Sciatic nerve (tissue), 2 donors: ENCODE measurements at regions not wholly inside any gene's neighbourhood (a gene's known extent, or its start where the extent isn't known, plus 50 kb on each side); places are given as distances from the start of the nearest gene placed in this dataset.
"Not testable (repeated sequence)": the region's sequence is repeated elsewhere in the genome, so short reads cannot be mapped to it uniquely, and the experiment has no call there.

Source experiments
- ATAC-seq: fragments of 200-7000 bp; cut with Tn5 transposase; one replicate; pipeline ENCODE4 v1.9.1; 2020; ENCODE audit warnings: mild to moderate bottlenecking, moderate library complexity
- DNase-seq: peaks from one replicate; pipeline ENCODE4 v3.0.0-alpha.2; 2020; ENCODE audit warnings: low spot score
- intact Hi-C: fragments of 100-400 bp; cut with DNase I; formaldehyde crosslinking; loops from one replicate; pipeline ENCODE4 v1.14.2; 2022
- donor health status: DM: no; HTN: no; CAD: no.
- donor health status: DM: no; HTN: no; CAD: no.

- DNase-seq (no peak), ATAC-seq (no peak)
- intact Hi-C loops, result no loop called here
These were observed 52.1 kb downstream of the CARTPT start for GRCh38 chr5:71771191-71771590.

GRCh38 chr5:71778678-71779276 is 59.7 kb downstream of the CARTPT start:
- intact Hi-C loops, result no loop called here
- DNase-seq (no peak), ATAC-seq (no peak)

DNA sequence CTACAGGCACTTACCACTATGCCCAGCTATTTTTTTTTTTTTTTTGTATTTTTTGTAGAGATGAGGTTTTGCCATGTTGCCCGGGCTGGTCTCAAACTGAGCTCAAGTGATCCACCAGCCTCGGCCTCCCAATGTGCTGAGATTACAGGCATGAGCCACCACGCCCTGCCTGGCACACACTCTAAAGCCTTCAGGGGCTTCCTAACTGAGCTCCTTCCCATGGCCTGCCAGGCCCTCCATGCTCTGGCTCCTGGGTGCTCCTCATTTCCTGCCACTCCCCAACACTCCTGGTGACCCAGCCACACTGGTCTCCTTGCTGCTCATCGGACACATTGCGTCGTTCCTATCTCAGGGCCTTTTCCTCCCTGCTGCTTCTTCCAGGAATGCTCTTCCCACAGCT is 61.5 kb downstream of the CARTPT start:
- ATAC-seq, result no peak
- intact Hi-C loops, result loop anchor here (10.0 kb wide), 1 partner anchor 524 kb away; no protein-coding TSS in a partner anchor
- no peak for DNase-seq

- ATAC-seq, result no peak
- DNase-seq, result no peak
- intact Hi-C loops, result loop anchor here (10.0 kb wide), 1 partner anchor 522 kb away; no protein-coding TSS in a partner anchor
These were observed 63.3 kb downstream of the CARTPT start for GRCh38 chr5:71782393-71782770.

DNA sequence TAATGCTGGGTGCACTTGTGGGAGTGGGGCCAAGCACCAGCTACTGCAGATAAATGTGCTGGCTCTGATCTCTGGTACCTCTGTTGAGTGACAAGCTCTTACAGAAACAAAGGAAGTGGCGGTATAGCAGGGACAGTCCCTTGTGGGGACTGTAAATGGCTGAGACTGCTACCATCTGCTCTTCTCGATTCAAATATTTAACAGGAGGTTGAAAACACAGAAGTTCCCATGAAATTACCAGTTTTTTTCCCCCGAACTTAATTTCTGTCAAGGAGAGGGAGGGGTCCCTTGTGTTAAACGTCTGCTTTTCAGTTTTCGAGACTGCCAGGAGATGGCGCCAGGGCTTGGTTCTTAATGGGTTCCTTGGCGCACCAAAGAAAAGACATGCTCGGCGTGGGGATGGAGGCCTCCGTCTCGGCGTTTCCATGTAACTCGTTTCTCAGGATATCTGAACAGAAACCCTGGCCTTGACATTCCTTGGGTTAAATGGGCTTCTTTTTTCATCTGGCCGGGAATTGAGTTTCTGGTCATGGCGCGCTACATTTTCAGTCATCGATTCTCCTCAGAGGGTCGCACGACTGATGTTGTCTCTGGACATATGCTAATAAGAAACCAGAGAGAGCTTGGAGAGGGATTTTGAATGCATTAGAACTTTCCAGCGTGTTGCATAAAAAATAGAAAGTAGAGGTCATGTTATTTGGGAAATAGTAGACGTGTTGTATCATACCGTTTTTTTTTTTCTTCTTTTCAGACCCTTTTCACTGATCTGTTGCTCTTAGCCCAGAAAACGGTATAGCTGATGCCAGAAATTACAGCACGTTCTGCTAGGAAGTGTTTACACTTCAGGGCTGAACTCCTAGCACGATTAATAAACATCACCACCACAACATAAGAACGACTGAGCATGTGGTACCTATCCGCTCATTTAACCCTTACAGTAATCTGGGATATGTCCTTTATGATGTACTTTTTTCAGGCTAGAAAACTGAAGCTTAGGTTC is 64.0 kb downstream of the CARTPT start:
- intact Hi-C loops, result loop anchor here (10.0 kb wide), 1 partner anchor 522 kb away; no protein-coding TSS in a partner anchor
- ATAC-seq (peak; percentile 95), DNase-seq (peak; percentile 92)

- intact Hi-C loops, result loop anchor here (10.0 kb wide), 1 partner anchor 521 kb away; no protein-coding TSS in a partner anchor
- ATAC-seq (peak; percentile 35), DNase-seq (no peak)
These were observed 64.8 kb downstream of the CARTPT start for GRCh38 chr5:71783891-71784290.

- intact Hi-C loops, result loop anchor here (10.0 kb wide), 1 partner anchor 518 kb away; no protein-coding TSS in a partner anchor
- DNase-seq (no peak), ATAC-seq (no peak)
These were observed 67.4 kb downstream of the CARTPT start for GRCh38 chr5:71786337-71787055.

DNA sequence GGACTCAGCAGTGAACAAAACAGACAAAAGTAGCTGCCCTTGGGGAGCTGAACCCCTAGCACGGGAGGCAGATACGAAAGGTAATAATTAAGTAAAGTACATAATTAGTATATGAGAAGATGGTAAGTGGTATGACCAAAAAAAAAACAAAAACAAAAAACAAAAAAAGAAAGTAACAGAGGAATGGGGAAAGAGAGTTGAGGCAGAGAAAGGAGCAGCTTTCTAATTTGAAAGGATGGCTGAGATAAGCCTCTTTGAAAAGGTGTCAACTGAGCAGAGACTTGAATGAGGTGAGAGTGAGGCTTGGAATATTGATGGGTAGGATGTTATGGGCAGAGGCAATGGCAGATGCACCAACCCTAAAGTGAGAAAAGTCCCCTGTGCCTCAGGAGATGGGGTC is 69.7 kb downstream of the CARTPT start:
- DNase-seq, result no peak
- intact Hi-C loops, result loop anchor here (10.0 kb wide), 1 partner anchor 516 kb away; no protein-coding TSS in a partner anchor
- ATAC-seq, result no peak

- DNase-seq (no peak), ATAC-seq (no peak)
- intact Hi-C loops, result loop anchor here (10.0 kb wide), 1 partner anchor 515 kb away; no protein-coding TSS in a partner anchor
These were observed 70.7 kb downstream of the CARTPT start for GRCh38 chr5:71789746-71790145.

DNA sequence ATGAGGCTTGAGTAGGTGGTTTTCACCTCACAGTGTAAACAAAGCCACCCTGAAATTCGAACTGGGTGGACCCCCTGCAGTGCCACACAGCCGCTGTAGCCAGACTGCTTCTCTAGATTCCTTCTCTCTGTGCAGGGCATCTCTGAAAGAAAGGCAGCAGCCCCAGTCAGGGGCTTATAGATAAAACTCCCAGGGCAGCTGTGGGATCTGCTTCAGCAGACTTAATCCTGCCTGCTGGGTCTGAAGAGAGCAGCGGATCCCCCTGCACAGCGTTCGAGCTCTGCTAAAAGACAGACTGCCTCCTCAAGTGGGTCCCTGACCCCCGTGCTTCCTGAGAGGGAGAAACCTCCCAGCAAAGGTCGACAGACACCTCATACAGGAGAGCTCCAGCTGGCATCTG is 71.4 kb downstream of the CARTPT start:
- intact Hi-C loops, result no loop called here
- no peak for ATAC-seq
- DNase-seq, result no peak

DNA sequence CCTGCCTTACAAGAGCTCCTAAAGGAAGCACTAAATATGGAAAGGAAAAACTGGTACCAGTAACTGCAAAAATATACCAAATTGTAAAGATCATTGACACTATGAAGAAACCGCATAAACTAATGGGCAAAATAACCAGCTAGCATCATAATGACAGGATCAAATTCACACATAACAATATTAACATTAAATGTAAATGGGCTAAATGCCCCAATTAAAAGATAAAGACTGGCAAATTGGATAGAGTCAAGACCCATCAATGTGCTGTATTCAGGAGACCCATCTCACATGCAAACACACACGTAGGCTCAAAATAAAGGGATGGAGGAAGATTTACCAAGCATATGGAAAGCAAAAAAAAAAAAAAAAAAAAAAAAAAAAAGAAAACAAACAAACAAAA is 73.0 kb downstream of the CARTPT start:
- ATAC-seq, DNase-seq, intact Hi-C loops: not testable (repeated sequence)

GRCh38 chr5:71794061-71794695 is 75.1 kb downstream of the CARTPT start:
- no peak for DNase-seq
- intact Hi-C loops, result no loop called here
- ATAC-seq, result no peak

DNA sequence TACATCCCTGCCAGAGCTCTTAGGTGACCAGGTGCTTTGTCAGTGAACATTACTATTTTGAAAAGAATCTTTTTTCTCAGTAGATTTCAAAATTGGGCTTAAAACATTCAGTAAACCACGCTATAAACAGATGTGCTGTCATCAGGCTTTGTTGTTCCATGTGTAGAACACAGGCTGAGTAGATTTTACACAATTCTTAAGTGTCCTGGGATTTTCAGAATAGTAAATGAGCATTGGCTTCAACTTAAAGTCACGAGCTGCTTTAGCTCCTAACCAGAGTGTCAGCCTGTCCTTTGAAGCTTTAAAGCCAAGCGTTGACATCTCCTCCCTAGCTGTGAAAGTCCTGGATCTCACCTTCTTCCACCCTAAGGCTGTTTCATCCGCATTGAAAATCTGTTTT is 83.6 kb downstream of the CARTPT start:
- intact Hi-C loops, result no loop called here
- no peak for DNase-seq
- no peak for ATAC-seq

GRCh38 chr5:71806711-71807110 is 87.6 kb downstream of the CARTPT start:
- ATAC-seq, result no peak
- intact Hi-C loops, result no loop called here

DNA sequence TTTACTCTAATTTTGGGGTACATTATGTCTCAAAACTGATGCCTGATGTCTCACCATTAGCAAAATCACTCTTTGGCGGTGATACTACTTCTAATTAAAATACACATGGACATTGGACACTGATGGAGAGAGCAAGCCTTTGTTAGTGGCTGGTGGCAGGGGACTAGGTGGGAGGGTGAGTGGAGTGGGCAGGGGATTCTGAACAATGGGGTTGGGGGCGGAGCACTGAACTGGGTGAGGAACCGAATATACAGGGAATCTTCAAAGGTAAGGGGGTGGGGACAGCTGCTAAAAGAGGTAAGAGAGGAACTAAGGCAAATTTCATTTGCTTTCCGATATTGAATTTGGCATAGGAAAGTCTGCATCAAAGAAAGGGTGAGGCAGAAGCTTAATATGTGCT is 88.8 kb downstream of the CARTPT start:
- intact Hi-C loops, result no loop called here
- ATAC-seq (no peak), DNase-seq (no peak)

More at GRCh38 chr5:71806711-71807110, 87.6 kb downstream of the CARTPT start:
- no peak for DNase-seq

DNA sequence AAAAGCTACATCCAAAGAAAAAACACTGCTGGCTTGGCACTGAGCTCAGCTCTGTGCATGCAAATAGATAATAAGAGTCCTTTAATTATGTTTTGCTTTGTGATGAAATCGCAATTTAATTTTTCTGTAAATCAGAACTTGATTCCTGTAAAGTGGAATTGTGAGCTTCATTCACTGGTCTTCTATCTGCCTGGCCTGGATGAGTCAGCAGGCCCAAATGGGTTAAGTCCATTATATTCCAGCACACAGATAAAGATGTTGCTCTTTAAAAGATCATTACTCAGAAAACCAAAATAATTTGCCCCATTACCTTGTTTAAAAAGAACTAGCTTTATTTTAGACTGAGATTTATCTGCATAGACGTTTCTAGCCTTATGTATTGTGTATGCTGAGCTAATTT is 90.4 kb downstream of the CARTPT start:
- no peak for DNase-seq

DNA sequence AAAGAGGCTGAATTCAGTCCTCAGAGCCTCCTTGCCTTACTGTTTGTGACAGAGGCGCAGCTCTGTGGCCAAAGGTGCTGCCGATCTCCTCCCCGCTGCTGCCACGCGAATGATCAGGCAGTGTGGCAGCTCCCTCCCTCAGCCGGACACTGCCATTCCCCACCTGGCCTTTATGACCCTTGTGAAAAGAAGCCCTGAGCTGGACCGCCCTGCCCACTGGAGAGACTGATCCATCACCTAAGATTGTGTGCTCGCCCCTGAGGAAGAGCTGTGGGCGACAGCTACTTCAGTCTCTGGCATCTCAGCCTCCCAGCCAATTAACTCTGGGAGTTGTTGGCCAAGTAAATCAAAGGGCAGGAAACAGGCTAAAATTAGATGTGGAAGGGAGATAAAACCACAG is 90.9 kb downstream of the CARTPT start:
- no peak for DNase-seq
- intact Hi-C loops, result no loop called here
- no peak for ATAC-seq

More for the DNA sequence above, 90.4 kb downstream of the CARTPT start:
- no peak for ATAC-seq
- intact Hi-C loops, result no loop called here

- intact Hi-C loops, result no loop called here
- ATAC-seq (no peak), DNase-seq (no peak)
These were observed 91.6 kb downstream of the CARTPT start for GRCh38 chr5:71810471-71811195.
